GM21737 (cell line): ENCODE measurements at regions not wholly inside any gene's neighbourhood (a gene's known extent, or its start where the extent isn't known, plus 50 kb on each side); places are given as distances from the start of the nearest gene placed in this dataset.

Experiments
- ATAC-seq: cut with Tn5 transposase; IDR thresholded peaks from one replicate; pipeline ENCODE4 v1.9.1; 2021; ENCODE audit warnings: mild to moderate bottlenecking, moderate library complexity; ENCODE audit not compliant: unreplicated experiment

GRCh38 chr4:65139998-65140397 lies 530.3 kb downstream of the EPHA5 start:
- no peak for ATAC-seq

GRCh38 chr4:65126200-65126599 lies 544.1 kb downstream of the EPHA5 start:
- ATAC-seq: no peak

GRCh38 chr4:65120287-65120686 lies 550.0 kb downstream of the EPHA5 start:
- no peak for ATAC-seq

DNA sequence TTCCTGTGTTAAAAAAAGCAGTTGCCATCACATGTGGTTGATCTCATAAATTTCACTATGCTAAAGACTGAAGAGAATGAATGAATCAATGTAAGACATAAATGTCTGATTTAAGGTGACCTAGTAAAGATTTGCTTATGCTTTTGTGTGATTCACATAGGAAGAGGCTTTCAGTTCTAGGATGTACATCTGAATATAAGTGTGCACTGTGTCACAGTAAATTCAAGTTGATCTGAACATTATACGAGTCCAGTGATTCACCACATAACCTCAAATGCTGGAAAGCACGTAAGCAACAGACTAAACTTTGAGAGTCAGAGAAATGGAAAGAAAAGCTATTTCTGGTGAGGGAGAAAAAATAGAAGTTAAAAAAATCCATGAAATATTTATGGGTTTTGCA lies 567.9 kb downstream of the EPHA5 start:
- no peak for ATAC-seq

DNA sequence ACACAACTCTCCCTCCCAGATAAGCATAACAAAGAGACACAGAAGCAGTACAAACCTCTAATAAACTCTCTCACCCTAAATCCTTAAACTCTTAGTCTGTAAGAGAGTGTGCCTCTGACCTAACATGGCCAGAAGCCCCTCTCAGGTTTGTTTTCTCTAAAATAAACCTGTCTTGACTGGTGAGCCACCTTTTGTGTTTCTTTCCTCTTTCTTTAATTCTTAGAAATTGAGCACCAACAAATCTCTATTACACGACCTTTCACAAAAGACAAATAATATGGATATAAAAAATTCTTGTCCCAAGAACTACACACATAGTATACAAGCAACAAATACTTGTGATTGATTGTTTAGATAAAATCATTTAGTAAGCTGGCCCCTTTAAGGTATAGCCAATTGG lies 573.7 kb downstream of the EPHA5 start:
- no peak for ATAC-seq

GRCh38 chr4:65089666-65090065 lies 580.6 kb downstream of the EPHA5 start:
- no peak for ATAC-seq

- no peak for ATAC-seq
Observed at GRCh38 chr4:65083076-65083475, 587.2 kb downstream of the EPHA5 start.

DNA sequence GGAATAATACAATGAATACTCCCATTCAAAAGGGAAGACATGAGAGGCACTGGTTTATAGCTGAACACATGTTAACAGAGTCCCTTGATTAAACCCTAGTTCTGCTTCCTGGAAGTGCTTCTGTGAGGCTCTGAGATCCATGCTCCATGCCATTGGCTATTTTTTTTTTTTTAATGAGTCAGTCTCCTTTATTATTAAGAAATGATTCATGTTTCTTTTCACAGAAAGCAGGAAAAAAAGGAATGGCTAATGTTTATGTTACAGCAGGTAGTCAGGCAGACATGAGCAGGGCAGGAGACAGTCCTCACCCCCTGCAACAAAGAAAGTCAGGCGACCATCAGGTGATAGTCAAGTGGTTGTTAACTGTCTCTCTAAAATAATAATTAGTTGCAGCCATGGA lies 598.7 kb downstream of the EPHA5 start:
- ATAC-seq: no peak

DNA sequence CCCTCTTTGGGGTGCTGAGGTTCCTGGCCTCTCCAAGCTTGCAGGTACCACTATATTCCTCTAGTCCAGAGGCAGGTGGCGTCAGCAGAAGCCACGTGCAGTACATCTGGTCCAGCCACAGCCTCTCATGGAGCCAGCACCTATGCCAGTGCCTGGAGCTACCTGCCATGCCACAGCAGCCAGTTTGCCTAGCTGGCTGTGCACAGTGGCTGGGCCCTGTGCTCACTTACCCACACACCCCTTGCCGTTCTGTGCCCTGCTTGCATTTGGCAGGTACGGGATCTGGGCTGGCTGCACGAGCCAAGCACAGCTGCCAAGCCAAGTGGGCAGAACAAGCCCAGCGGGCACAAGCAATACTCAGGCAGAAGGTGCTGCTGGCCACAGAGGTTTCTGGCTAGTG lies 601.1 kb downstream of the EPHA5 start:
- ATAC-seq: no peak

- no peak for ATAC-seq
Observed at GRCh38 chr4:65066106-65066505, 604.2 kb downstream of the EPHA5 start.

DNA sequence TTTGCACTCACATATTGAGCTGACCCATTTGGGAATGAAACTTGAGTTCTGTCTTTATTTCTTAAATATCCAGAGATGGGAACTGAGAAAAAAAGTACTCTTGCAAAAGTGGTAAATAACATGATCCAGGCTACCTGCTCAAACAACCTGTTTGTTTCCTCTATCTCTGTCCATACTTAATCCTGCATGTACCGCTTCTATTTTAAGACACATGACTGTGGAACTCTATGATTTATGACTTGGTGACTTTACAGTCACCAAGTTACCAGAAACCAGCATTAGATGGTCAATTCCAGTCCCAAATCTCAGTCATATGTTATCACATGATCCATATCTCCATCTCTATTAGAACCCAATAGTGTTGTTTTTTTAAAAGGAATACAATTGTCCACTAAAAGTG lies 606.7 kb downstream of the EPHA5 start:
- ATAC-seq: no peak

DNA sequence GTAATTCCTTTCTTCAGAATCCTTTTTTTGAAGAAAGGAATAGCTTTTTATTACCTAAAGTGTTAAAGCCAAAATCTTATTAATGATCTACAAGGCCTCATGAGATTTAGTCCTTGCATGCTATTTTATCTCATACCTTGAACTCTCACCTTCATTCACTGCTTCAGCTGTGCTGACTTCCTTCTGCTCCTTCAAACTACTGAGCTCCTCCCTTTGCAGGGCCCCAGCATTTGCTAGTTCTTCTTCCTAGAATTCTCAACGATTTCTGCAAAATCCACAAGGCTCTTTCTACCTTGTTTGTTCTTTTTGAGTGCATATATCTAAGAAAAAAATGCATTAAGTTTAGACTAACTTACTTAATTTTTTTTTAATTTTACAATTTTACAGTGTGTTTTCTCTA lies 619.5 kb downstream of the EPHA5 start:
- no peak for ATAC-seq

GRCh38 chr4:65046192-65047133 lies 623.8 kb downstream of the EPHA5 start:
- ATAC-seq: no peak

GRCh38 chr4:65033899-65034298 lies 624.6 kb upstream of the TECRL start:
- ATAC-seq: no peak

DNA sequence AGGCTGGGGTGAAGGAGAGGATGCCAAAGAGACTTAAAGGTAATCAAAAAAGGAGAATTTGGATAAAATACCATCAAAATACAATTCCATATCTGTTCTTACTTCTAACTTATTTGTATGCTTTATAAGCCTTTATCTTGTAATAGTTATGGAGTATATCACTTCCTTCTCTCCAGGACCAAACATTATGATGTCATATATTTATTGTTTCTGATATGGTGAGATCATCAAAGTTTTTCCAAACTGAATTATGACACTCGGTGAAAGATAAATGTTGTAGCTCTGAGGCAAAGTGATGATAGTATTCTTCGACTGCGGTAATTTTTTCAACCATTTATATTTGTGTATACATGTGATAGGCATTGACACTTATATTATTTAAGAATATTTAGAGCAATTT lies 619.3 kb upstream of the TECRL start:
- ATAC-seq: no peak

DNA sequence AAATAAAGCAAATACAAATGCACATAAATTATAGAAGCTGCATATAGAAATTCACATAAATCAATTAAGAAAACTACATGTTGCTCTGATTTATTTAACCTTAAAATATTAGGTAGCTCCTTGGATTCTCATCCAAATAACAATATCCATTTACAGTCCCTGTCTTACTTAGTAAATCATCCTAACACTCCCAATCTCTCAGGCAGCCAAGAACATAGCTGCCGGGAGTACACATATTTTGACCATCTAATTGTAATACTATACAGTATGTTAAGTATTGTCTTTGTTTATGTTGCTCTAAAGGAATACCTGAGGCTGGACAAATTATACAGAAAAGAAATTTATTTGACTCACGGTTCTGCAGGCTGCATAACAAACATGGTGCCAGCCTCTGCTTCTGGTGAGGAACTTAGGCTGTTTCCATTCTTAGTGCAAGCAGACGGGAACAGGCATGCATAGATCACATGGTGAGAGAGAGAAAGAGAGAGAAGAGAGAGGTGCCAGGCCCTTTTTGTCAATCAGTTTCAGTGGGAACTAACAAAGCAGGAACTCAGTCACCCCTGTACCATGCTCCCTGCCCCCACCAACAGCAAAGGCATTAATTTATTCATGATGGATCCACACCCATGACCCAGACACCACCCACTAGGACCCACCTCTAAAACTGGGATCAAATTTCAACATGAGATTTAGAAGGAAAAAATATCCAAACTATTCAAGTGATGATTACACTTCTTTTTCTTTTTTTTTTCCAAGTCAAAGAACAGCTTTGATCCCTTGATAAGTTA lies 614.8 kb upstream of the TECRL start:
- ATAC-seq: no peak

- no peak for ATAC-seq
Observed at GRCh38 chr4:65023081-65023480, 613.8 kb upstream of the TECRL start.

- no peak for ATAC-seq
Observed at GRCh38 chr4:65021737-65022136, 612.5 kb upstream of the TECRL start.

GRCh38 chr4:65021149-65021548 lies 611.9 kb upstream of the TECRL start:
- no peak for ATAC-seq

DNA sequence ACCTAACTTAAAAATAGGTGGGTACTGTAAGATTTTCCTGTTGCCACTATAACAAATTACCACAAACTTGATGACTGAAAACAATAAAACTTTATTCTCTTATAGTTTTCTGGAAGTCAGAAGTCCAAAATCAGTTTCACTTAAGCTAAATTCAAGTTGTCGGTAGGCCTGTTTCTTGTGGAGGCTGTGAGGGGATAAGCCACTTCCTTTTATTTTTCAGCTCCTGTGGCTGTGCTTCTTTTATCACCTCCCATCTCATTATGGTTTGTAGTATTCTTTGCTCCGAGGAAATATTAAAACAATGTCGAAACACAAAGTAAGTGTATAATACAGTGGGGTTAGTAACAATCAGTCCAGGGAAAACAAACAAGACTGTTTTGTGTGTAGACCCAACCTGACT lies 610.5 kb upstream of the TECRL start:
- no peak for ATAC-seq

GRCh38 chr4:65018313-65018712 lies 609.1 kb upstream of the TECRL start:
- no peak for ATAC-seq

DNA sequence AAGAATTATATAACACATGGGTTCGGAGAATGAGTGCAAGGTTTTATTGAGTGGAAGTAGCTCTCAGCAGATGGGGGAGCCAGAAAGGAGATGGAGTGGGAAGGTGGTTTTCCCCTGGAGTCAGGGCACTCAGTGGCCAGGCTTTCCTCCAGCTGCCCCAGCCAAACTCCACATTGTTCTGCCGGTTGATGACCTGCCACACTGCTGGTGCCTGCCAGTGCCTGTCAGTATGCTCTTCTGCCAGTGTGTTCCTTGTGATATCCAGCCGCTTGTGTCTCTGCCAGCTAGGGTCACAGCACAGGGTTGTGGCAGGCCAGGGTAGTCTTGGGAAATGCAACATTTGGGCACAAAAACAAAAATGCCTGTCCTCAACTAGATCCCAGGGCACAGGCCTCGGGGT lies 604.8 kb upstream of the TECRL start:
- ATAC-seq: no peak
